HepG2 (cell line): ENCODE measurements at regions not wholly inside any gene's neighbourhood (a gene's known extent, or its start where the extent isn't known, plus 50 kb on each side); places are given as distances from the start of the nearest gene placed in this dataset.

Source experiments
- ATAC-seq: fragments of 200-7000 bp; cut with Tn5 transposase; 3 replicates; pipeline ENCODE4 v1.9.1; 2020; ENCODE audit warnings: mild to moderate bottlenecking, moderate library complexity
- BruUV-seq: library from RNA; stranded (reverse); fragments of 400-500 nt; replicated peaks from 2 replicates; lab custom pipeline; 2021; lab: Mats Ljungman, UMichigan
- CTCF ChIA-PET: fragments of 300-600 bp; formaldehyde crosslinking; extraction: SDS; loops from one replicate; lab custom pipeline; 2021; ENCODE audit warnings: low total read pairs, inconsistent platforms, low intra/inter-chr PET ratio; lab: Yijun Ruan, JAX
- POLR2A ChIA-PET: fragments of 350-600 bp; sonication (Branson Sonifier 250); formaldehyde crosslinking; loops from one replicate; lab custom pipeline; 2020; ENCODE audit warnings: antibody characterized with exemption, inconsistent platforms; lab: Yijun Ruan, JAX
- DNase-seq: peaks from one replicate; pipeline ENCODE4 v3.0.0-alpha.2; 2015; ENCODE audit warnings: low spot score
- FAIRE-seq: peaks from 3 replicates; lab custom pipeline; 2011; peaks lifted over from hg19 to GRCh38; lab: Jason Lieb, UNC
- H2AFZ ChIP-seq: one replicate; pipeline ENCODE4 v1.6.1; 2011; ENCODE audit warnings: low read length, inconsistent platforms
- H3K27ac ChIP-seq: fragments of 300-600 bp; 3 replicates; pipeline ENCODE4 v1.8.0; 2011; ENCODE audit warnings: mixed run types, mild to moderate bottlenecking, mixed read lengths, low read length, inconsistent platforms; ENCODE audit not compliant: insufficient read depth; ENCODE audit errors: extremely low read length
- H3K27me3 ChIP-seq, 2 experiments: fragments of 200-600 bp in 1 of 2; 2 replicates in 1 of 2; 3 replicates in 1 of 2; pipeline versions ENCODE4 v1.6.0 to v1.8.0; 2011; ENCODE audit warnings: low read length in 2 of 2, mild to moderate bottlenecking in 2 of 2, moderate library complexity in 2 of 2, inconsistent platforms in 1 of 2; ENCODE audit not compliant: insufficient read depth in 2 of 2, control insufficient read depth in 1 of 2
- H3K36me3 ChIP-seq, 2 experiments: fragments of 200-600 bp in 1 of 2; replicated peaks in 1 of 2; 2 replicates in 1 of 2; 3 replicates in 1 of 2; pipeline versions ENCODE4 v1.5.1 to v1.8.0; 2011; ENCODE audit warnings: low read length in 2 of 2, inconsistent platforms in 1 of 2; ENCODE audit not compliant: insufficient read depth in 2 of 2, control insufficient read depth in 1 of 2
- H3K4me1 ChIP-seq: 2 replicates; pipeline ENCODE4 v1.5.1; 2012; ENCODE audit warnings: low read length, inconsistent platforms; ENCODE audit not compliant: insufficient read depth
- H3K4me2 ChIP-seq: 2 replicates; pipeline ENCODE4 v1.6.0; 2011; ENCODE audit warnings: low read depth, low read length, inconsistent platforms
- H3K4me3 ChIP-seq, 3 experiments: fragments of 200-600 bp in 1 of 3; sonication (generic), shearing (Covaris generic) in 1 of 3; replicated peaks in 1 of 3; 2 replicates each; pipeline ENCODE4 v1.5.1; 2011 to 2016; ENCODE audit warnings: low read length in 3 of 3, inconsistent platforms in 2 of 3, low read depth in 2 of 3, mild to moderate bottlenecking in 2 of 3, control low read depth in 1 of 3, mixed read lengths in 1 of 3; ENCODE audit not compliant: insufficient read depth in 1 of 3
- H3K79me2 ChIP-seq: one replicate; pipeline ENCODE4 v1.6.1; 2011; ENCODE audit warnings: low read length, inconsistent platforms; ENCODE audit not compliant: insufficient read depth
- H3K9ac ChIP-seq: 2 replicates; pipeline ENCODE4 v1.6.0; 2011; ENCODE audit warnings: mild to moderate bottlenecking, low read depth, low read length, inconsistent platforms; ENCODE audit not compliant: insufficient read depth
- H3K9me3 ChIP-seq: 2 replicates; pipeline ENCODE4 v1.5.1; 2012; ENCODE audit warnings: mild to moderate bottlenecking, low read length
- H4K20me1 ChIP-seq: 2 replicates; pipeline ENCODE4 v1.6.0; 2011; ENCODE audit warnings: inconsistent platforms, mild to moderate bottlenecking, low read length, moderate library complexity; ENCODE audit not compliant: insufficient read depth
- BORCS8-MEF2B ChIP-seq: sonication (generic); formaldehyde crosslinking; IDR thresholded peaks from 2 replicates; pipeline ENCODE4 v1.8.0; 2022; ENCODE audit warnings: mild to moderate bottlenecking, missing genetic modification reagents
- GTF3A ChIP-seq: sonication (generic); formaldehyde crosslinking; conservative IDR thresholded peaks from 2 replicates; pipeline ENCODE4 v1.4.0; 2020; ENCODE audit warnings: mild to moderate bottlenecking, missing genetic modification reagents
- IRF2 ChIP-seq: IDR thresholded peaks from 2 replicates; pipeline ENCODE4 v1.6.1; 2018; ENCODE audit warnings: missing genetic modification reagents, missing compliant biosample characterization
- MAFF ChIP-seq: IDR thresholded peaks from 2 replicates; pipeline ENCODE4 v1.6.1; 2011; ENCODE audit warnings: low read depth, low read length, improper control_type of control experiment
- MAFK ChIP-seq, 2 experiments: IDR thresholded peaks in 1 of 2; conservative IDR thresholded peaks in 1 of 2; 2 replicates each; pipeline ENCODE4 v1.6.1; 2011; ENCODE audit warnings: improper control_type of control experiment in 2 of 2, low read length in 2 of 2
- MTA1 ChIP-seq: sonication (generic); formaldehyde crosslinking; IDR thresholded peaks from 2 replicates; pipeline ENCODE4 v1.4.0; 2020; ENCODE audit warnings: missing genetic modification reagents, mild to moderate bottlenecking, borderline replicate concordance
- NR2F2 ChIP-seq: IDR thresholded peaks from 2 replicates; pipeline ENCODE4 v1.6.1; 2012; ENCODE audit warnings: low read depth, inconsistent platforms, borderline replicate concordance
- POGZ ChIP-seq: sonication (generic); formaldehyde crosslinking; IDR thresholded peaks from 2 replicates; pipeline ENCODE4 v1.4.0; 2020; ENCODE audit warnings: mild to moderate bottlenecking, missing genetic modification reagents
- ZFP36L1 ChIP-seq: sonication (generic); formaldehyde crosslinking; IDR thresholded peaks from 2 replicates; pipeline ENCODE4 v1.8.0; 2022; ENCODE audit warnings: mild to moderate bottlenecking, missing genetic modification reagents, moderate library complexity
- ZFP41 ChIP-seq: sonication (generic); formaldehyde crosslinking; IDR thresholded peaks from 2 replicates; pipeline ENCODE4 v1.4.0; 2020; ENCODE audit warnings: mild to moderate bottlenecking, missing genetic modification reagents, borderline replicate concordance
- ZNF136 ChIP-seq: sonication (generic); formaldehyde crosslinking; IDR thresholded peaks from 2 replicates; pipeline ENCODE4 v1.8.1; 2022; ENCODE audit warnings: low read depth, mild to moderate bottlenecking, moderate library complexity, missing genetic modification reagents
- ZNF282 ChIP-seq: fragments of 450-650 bp; IDR thresholded peaks from 2 replicates; pipeline ENCODE4 v1.6.1; 2018; ENCODE audit not compliant: partially characterized antibody
- ZNF432 ChIP-seq: sonication (generic); formaldehyde crosslinking; IDR thresholded peaks from 2 replicates; pipeline ENCODE4 v1.5.0; 2020; ENCODE audit warnings: missing genetic modification reagents, mild to moderate bottlenecking, borderline replicate concordance
- WGBS: methylation state at CpG from one replicate; pipeline ENCODE4 v1.1.6; 2017; ENCODE audit warnings: low lambda C conversion rate; 5-methylcytosine and 5-hydroxymethylcytosine counted together
- in situ Hi-C: cut with HindIII; loops from 2 replicates; pipeline ENCODE4 v1.10.0; 2017; ENCODE audit warnings: low pct_unique_long_range_greater_than_20kb; ENCODE audit not compliant: extremely low pct_ligation_motif_present
- intact Hi-C: fragments of 100-400 bp; cut with micrococcal nuclease; formaldehyde crosslinking; loops from one replicate; pipeline ENCODE4 v1.10.0; 2022; ENCODE audit not compliant: unreplicated experiment
- TF ChIP-seq, protein P1 (sequence below): sonication (generic); formaldehyde crosslinking; conservative IDR thresholded peaks from 2 replicates; pipeline ENCODE4 v1.8.0; 2022; ENCODE audit warnings: missing genetic modification reagents
- TF ChIP-seq, protein P2 (sequence below): sonication (generic); formaldehyde crosslinking; IDR thresholded peaks from 2 replicates; pipeline ENCODE4 v1.5.1; 2020; ENCODE audit warnings: mild to moderate bottlenecking, missing genetic modification reagents, borderline replicate concordance
- TF ChIP-seq, protein P3 (sequence below): sonication (generic); formaldehyde crosslinking; IDR thresholded peaks from 2 replicates; pipeline ENCODE4 v1.8.0; 2022; ENCODE audit warnings: mild to moderate bottlenecking, missing genetic modification reagents

DNA sequence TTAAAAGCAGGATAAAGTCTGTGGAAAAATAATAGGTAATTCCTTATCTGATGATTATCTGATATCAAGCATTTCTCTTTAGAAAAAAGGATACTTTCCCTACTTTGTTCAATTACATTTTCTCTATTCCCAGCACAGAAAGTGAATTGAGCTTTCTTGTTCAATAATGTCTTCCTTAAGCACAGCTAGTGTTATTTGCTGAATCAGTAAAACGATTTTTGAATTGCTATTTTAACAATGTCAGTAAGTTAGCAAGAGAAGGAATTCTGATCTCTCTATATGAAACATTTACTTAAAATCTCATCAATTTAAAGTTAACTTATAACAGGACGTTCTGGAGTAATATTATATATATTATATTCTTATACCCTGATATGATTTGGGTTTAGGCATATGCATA is 337.2 kb upstream of the ANKRD30A start:
- no peaks in the 10 kb centered on the region for H3K4me1 ChIP-seq
- no peak for FAIRE-seq

DNA sequence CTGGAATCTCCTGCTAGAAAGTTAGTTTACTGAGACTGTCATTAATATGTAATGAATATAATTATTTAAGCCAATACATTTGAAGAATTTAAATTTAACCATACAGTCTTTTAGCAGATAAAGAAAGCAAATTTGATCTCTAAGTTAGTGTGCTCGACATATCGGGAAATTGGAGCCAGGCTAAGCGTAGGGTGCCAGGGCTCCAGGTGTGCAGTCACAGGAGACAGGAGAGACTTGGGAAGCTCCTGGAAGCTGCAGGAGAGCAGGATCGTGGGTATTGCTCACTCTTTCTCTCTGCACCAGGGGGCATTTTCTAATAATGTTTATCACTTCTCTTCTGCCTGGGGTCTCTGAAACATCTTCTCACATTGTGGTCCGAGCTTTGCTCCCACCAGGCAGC is 342.0 kb upstream of the ANKRD30A start:
- Histone ChIP-seq H3K9me3 (no peaks in the 10 kb centered on the region), H3K36me3 (no peaks in the 10 kb centered on the region), H3K27me3 (no peaks in the 10 kb centered on the region), H3K9ac (no peak overlapping the region), H2AFZ (no peak overlapping the region), H3K27ac (no peak overlapping the region), H3K79me2 (no peaks in the 10 kb centered on the region), H3K4me2 (no peak overlapping the region), H3K4me3 (no peak overlapping the region), H4K20me1 (no peaks in the 10 kb centered on the region), H3K4me1 (no peaks in the 10 kb centered on the region)
- intact Hi-C loops (no loop called here), in situ Hi-C loops (no loop called here)
- ATAC-seq (no peak), DNase-seq (no peak), FAIRE-seq (no peak)
- WGBS: 12% methylated on average over 5 of the region's 5 CpGs
- ChIA-PET CTCF (no interaction called here), POLR2A (no interaction called here)
- BruUV-seq: no TSS peak
- TF ChIP-seq ZNF136 (no peak), BORCS8-MEF2B (no peak), ZFP41 (CRISPR knock-in tag) (no peak), IRF2 (no peak), ZFP36L1 (CRISPR knock-in tag) (no peak), POGZ (CRISPR knock-in tag) (no peak), GTF3A (CRISPR knock-in tag) (no peak)
- TF ChIP-seq, protein P1, sequence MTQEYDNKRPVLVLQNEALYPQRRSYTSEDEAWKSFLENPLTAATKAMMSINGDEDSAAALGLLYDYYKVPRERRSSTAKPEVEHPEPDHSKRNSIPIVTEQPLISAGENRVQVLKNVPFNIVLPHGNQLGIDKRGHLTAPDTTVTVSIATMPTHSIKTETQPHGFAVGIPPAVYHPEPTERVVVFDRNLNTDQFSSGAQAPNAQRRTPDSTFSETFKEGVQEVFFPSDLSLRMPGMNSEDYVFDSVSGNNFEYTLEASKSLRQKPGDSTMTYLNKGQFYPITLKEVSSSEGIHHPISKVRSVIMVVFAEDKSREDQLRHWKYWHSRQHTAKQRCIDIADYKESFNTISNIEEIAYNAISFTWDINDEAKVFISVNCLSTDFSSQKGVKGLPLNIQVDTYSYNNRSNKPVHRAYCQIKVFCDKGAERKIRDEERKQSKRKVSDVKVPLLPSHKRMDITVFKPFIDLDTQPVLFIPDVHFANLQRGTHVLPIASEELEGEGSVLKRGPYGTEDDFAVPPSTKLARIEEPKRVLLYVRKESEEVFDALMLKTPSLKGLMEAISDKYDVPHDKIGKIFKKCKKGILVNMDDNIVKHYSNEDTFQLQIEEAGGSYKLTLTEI: no peak
- TF ChIP-seq, protein P2, sequence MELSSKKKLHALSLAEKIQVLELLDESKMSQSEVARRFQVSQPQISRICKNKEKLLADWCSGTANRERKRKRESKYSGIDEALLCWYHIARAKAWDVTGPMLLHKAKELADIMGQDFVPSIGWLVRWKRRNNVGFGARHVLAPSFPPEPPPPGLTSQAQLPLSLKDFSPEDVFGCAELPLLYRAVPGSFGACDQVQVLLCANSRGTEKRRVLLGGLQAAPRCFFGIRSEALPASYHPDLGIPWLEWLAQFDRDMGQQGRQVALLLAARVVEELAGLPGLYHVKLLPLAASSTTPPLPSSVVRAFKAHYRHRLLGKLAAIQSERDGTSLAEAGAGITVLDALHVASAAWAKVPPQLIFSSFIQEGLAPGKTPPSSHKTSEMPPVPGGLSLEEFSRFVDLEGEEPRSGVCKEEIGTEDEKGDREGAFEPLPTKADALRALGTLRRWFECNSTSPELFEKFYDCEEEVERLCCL (CRISPR knock-in tag): no peak

More for the DNA sequence above, 337.2 kb upstream of the ANKRD30A start:
- intact Hi-C loops (no loop called here), in situ Hi-C loops (no loop called here)
- BruUV-seq: no TSS peak
- Histone ChIP-seq H4K20me1 (no peaks in the 10 kb centered on the region), H3K9ac (no peak overlapping the region), H3K79me2 (no peaks in the 10 kb centered on the region), H3K27ac (no peak overlapping the region), H3K27me3 (no peaks in the 10 kb centered on the region), H3K4me2 (no peak overlapping the region), H3K9me3 (no peaks in the 10 kb centered on the region), H3K4me3 (no peak overlapping the region), H2AFZ (no peak overlapping the region)
- POLR2A ChIA-PET: no interaction called here
- ATAC-seq (no peak), DNase-seq (no peak)
- 2% methylated on average over 2 of the region's 2 CpGs for WGBS
- CTCF ChIA-PET: no interaction called here
- TF ChIP-seq MTA1 (CRISPR knock-in tag) (no peak), ZNF282 (no peak), NR2F2 (no peak), ZNF432 (CRISPR knock-in tag) (no peak), MAFF (peak; percentile 68), MAFK (conservative IDR thresholded peaks at IDR 0.05 in 1 of 2, IDR thresholded peaks at IDR 0.05 in 1 of 2; ENCODE audit: low read length in 2 of 2) (peak; percentile 40 to 73; a peak in 3 of 4 replicates)
- TF ChIP-seq, protein P3, sequence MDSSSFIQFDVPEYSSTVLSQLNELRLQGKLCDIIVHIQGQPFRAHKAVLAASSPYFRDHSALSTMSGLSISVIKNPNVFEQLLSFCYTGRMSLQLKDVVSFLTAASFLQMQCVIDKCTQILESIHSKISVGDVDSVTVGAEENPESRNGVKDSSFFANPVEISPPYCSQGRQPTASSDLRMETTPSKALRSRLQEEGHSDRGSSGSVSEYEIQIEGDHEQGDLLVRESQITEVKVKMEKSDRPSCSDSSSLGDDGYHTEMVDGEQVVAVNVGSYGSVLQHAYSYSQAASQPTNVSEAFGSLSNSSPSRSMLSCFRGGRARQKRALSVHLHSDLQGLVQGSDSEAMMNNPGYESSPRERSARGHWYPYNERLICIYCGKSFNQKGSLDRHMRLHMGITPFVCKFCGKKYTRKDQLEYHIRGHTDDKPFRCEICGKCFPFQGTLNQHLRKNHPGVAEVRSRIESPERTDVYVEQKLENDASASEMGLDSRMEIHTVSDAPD (CRISPR knock-in tag): no peak
- TF ChIP-seq, all 625 proteins: peak for 2
- no peaks in the 10 kb centered on the region for H3K36me3 ChIP-seq
